ENCODE measurements at regions not wholly inside any gene's neighbourhood (a gene's known extent, or its start where the extent isn't known, plus 50 kb on each side); places are given as distances from the start of the nearest gene placed in this dataset.

DNA sequence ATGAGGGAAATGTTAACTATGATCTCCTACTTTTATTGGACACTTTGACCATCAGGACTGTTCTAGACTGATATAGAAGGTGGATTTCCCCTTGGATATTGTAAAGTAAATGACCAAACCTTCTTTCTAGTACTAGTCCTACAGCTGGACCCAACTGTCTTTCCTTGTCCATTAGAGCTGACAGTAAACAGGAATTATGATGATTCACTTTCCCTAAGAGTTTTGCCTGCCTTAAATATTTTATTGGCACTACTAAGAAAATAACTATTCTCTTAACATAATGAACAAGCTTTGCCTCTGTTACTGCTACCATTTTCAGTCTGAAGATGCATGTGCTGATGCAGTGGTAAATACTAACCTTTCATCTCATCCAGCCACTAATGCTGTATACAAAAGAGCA lies 915.4 kb downstream of the CENPC start:
- TF ChIP-seq, protein P1, sequence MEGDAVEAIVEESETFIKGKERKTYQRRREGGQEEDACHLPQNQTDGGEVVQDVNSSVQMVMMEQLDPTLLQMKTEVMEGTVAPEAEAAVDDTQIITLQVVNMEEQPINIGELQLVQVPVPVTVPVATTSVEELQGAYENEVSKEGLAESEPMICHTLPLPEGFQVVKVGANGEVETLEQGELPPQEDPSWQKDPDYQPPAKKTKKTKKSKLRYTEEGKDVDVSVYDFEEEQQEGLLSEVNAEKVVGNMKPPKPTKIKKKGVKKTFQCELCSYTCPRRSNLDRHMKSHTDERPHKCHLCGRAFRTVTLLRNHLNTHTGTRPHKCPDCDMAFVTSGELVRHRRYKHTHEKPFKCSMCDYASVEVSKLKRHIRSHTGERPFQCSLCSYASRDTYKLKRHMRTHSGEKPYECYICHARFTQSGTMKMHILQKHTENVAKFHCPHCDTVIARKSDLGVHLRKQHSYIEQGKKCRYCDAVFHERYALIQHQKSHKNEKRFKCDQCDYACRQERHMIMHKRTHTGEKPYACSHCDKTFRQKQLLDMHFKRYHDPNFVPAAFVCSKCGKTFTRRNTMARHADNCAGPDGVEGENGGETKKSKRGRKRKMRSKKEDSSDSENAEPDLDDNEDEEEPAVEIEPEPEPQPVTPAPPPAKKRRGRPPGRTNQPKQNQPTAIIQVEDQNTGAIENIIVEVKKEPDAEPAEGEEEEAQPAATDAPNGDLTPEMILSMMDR (IDR thresholded peaks at IDR 0.05) = no peak
- TF ChIP-seq EP300 (IDR thresholded peaks at IDR 0.05) (no peak), POLR2A (IDR thresholded peaks at IDR 0.05) (no peak)

All from ovary (tissue), 3 donors.